ENCODE measurements at regions not wholly inside any gene's neighbourhood (a gene's known extent, or its start where the extent isn't known, plus 50 kb on each side); places are given as distances from the start of the nearest gene placed in this dataset.

DNA sequence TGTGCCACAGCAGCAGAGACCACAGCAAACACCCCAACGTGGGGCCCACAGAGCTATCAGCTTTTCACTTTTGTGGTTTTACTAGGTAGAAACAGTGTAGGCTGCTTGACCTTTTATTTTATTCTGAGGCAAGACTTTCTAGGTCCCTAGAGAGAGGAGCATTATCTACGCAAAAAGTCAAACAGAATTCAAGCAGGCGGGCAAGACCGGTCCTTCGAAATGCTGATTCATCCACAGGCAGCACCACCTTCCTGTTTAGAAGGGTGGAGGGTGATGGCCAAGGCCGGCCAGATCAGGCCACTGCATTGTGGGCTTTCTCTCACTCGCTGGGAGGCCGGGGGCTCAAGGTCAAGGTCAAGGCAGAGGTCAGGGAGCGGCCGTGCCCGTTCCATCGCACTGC, 573.0 kb downstream of the GALR1 start:
- intact Hi-C loops (cut with micrococcal nuclease), result no loop called here

DNA sequence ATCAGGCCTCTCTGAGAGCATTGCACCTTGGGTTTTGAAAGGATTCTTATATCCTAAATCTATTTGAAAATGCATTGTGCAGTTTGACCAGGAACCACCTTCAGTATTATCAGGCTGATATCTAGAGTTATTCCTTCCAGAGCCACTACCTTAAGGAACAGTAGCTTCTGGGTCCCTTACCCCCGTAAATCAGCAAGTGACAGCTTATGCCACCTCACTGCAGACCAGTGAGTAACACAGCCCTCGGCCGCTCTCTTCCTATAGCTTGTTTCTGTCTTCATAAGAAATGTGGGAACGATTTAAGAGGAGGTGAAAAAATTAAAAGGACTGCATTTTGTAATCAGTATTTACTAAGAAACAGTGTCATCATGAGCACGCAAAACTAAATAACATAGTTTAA, 584.2 kb downstream of the GALR1 start:
- intact Hi-C loops (cut with micrococcal nuclease), result no loop called here

DNA sequence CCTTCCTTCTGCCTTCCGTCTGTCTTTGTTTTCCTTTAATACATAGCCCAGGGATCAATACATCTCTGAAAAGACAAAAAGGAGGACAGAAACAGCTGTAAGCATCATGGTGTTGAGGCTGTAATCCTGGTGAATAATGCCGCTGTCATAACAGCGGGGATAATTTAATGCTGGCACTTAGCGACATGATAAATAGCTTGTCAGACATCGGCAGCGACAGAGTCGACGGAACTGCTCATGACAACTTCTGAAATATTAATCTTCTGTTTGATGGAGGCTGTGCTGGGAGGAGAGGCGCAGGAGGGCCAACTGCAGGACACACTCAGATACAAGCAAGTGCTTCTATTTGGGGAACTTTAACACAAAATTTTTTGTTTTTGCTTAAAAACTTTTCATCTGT, 602.2 kb downstream of the GALR1 start:
- intact Hi-C loops (cut with micrococcal nuclease), result no loop called here

DNA sequence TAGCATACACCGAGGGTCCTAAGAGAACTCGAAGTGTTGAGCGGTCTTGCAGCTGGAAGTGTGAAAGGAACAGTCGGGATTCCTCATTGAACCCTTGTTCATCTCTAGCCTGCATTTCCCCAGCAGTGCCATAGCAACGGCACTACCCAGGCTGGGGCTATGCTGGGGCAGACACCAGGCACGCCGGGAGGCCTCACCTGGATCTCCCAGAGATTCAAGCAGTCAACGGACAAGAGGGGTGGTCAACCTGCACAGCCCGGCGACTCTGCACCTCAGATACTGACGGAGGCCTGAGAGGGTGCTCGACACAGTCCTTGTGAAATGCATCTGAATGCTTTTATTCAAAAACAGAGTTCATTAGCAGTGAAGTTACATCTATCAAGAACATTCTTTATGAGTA, 604.2 kb downstream of the GALR1 start:
- intact Hi-C loops (cut with micrococcal nuclease), result no loop called here

DNA sequence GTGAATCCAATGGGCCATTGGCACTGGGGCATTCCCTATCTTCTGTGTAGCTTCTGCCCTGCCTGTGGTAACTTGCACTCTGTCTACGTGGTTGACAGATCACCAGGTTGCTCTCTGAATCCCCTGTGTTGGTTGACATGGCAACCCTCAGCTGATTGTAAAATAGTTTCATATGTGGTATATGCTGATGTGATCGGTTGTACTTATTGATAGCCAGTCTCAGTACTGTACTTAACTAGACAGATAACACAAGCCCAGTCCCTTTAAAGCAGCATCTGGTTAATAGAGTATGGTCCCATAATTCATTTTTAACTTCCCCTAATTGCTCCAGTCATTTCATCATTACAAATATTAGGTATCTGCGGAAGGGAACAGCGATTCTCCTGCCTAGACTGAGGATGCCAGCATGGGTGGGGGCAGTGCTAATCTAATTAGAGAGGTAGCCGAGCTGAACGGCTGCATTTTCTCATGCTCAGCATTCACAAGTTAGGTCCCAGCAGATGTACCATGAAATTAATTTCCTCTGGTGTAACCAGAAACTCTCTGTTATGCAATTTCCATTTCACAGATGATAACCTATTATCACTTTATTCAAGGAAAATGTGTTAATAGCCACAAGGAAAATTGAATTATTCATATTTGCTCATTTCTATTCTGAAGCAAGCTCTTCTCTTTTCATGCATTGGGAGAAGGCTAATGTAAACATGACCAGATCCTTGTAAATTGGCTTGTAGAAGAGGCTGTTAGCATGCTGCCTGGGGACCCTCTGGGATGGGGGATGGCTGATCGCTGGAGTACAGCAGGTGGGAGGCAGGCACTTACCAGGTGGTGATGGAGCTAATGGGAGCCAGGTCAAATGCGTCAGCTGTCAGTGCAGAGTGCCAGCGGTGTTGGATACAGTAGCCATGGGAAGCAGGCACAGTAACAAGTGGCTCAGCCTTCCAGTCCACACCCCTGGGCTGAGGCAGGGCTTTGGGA, 608.3 kb downstream of the GALR1 start:
- intact Hi-C loops (cut with micrococcal nuclease), result no loop called here

DNA sequence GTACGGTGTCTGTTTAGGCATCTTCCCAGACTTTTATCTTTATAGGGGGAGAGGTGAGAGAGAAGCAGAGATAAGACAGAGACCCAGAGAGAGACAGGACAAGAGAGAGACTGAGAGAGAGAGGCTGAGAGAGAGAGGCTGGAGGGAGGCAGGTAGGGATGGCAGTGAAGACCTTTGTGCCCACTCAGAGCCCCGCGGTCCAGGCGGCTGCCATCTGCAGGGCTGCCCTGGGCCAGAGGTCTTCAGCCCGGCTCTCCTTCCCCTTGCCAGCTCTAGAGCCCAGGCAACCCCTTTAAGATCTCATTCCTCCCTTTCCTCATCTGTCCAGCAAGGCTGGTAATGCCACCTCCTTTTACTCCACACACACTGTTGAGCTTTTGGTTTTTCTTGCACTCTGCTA, 610.0 kb downstream of the GALR1 start:
- intact Hi-C loops (cut with micrococcal nuclease), result no loop called here

DNA sequence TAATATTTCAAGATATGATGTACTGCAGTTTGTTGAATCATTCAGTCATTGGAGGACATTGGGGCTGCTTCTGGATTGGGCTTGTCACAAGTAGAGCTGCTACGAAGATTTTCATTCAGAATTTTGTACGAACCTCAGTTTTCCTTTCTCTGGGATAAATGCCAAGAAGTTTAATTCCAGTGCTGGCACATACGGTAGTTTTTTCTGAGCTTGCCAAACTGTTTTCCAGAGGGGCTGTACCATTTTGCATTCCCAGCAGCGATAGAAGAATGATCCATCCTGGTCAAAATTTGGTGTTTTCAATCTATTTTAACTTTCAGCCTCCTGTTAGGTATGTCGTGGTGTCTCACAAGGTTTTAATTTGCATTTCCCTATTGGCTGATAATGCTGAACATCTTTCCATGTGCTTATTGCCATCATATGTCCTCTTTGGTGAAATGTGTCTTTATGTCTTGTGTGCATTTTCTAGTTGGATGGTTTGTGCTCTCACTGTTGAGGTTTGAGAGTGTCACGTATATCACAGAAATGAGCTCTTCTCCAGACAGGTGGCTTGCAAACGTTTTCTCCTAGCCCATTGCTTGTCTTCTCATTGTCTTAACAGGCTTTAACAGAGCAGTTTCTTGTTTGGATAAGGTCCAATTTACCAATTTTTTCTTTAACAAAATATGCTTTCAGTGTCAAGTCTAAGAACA, 612.6 kb downstream of the GALR1 start:
- intact Hi-C loops (cut with micrococcal nuclease), result no loop called here

DNA sequence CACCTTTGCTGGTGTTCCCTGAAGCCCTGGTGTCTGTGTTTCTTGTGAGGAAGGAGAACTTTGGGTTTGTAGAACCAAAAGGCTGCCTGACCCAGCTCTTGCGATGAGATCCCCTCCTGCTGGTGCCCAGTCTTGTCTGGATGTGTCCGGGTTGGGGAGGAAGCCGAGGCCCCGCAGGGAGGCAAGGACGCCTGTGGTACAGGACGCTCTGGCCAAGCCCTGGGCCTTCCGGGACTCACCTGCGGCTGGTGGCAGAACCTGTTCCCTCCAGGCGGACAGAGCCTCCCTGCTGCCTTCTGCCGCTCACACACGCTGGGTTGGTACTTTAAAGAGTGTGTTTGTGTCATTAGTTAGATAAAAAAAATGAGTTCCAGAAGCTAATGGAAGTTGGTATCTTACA, 616.2 kb downstream of the GALR1 start:
- intact Hi-C loops (cut with micrococcal nuclease), result no loop called here

DNA sequence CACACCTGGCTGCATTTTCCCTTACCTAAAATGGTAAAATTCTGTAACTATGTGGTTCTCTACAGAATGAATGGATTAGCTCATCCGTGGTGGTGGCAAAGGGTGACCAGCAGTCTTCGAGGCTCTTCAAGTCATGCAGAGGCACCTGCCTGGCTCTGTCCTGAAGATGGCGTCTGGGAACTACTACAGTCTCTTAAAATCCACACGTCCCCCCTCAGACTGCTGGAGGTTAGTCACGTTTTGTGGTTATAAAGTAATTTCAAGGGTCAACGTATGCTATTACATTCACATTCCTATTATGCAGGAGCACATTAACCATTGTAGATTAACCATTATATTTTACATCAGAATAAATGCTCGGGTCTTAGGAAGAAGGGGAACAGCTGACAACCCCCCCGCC, 616.7 kb downstream of the GALR1 start:
- intact Hi-C loops (cut with micrococcal nuclease), result no loop called here

DNA sequence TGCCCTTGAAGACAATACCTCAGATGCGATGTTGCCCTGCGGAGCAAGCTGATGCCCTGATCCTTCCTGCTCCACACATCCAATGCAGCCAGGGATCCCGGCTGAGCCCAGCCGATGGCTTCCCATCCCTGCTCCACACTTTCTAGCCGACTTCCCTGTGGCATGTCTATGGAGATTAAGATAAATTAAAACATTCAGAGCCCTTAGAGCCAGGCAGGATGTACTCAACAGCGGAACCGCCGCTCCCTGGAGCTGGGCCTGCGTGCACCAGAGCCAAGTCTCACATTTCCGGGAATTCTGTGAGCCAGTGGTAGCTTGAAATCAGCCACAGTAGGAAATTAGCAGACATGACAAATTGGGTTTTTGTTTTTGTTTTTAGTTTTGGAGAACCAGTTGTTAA, 620.6 kb downstream of the GALR1 start:
- intact Hi-C loops (cut with micrococcal nuclease), result no loop called here

DNA sequence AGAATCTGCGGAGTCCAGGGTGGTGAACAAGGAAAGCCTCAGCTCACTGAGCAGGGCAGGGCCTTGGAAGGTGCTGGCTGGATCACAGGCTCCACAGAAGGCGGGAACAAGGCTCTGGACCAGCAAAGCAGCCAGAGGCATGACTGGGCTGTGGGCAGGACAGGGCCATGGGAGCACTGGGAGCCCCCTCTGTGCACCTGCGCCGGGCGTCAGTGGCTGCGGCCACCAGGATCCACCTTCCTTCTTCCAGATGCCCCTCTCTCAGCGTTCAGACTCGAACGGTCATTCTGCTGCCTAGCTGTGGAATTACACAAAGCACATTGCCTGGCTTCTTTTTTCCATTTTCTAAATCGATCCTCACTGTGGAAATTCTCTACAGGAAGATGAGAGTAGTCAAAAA, 621.2 kb downstream of the GALR1 start:
- intact Hi-C loops (cut with micrococcal nuclease), result no loop called here

DNA sequence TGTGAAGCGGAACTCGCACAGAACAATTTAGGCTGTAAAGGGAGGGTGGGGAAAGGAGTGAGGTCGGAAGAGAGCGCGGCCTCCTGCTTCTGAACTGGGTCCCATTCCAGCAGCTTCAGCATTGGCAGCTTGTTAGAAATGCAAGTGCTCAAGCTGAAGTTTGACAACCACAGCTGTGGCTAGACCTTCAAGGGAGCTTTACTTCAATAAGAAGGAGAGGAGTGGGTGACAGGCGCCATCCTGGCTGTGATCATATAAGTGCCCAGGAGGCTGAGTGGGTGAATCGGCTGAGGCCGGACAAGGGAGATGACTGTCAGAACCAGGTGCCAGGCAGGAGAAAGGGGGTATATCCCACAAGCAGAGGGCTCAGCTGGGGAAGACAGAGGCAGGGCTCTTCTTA, 622.5 kb downstream of the GALR1 start:
- intact Hi-C loops (cut with micrococcal nuclease), result no loop called here

DNA sequence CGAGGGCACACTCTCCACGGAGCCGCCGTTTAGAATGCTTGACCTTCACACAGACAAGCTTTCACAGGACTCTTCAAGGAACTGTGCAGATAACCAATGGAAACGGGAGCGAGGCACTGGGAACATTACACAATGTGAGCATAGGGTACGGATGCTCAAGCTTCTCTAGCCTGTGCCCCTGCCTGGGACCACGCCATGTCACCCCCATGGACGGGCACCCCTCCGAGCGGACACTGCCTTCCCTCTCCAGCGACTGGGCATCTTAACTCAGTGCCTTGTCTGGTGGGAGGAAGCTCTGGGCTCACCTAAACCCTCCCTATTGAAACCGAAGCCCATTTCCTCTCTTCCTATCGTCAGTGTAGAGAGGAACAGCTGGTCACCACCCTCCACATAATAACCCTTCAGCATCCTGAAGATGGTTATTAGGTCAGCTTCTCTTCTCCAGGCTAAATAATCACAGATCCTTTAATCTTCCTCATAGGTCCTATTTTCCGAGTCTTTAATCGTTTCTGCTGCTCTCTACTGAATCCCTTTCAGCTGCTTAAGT, 626.7 kb downstream of the GALR1 start:
- intact Hi-C loops (cut with micrococcal nuclease), result no loop called here

DNA sequence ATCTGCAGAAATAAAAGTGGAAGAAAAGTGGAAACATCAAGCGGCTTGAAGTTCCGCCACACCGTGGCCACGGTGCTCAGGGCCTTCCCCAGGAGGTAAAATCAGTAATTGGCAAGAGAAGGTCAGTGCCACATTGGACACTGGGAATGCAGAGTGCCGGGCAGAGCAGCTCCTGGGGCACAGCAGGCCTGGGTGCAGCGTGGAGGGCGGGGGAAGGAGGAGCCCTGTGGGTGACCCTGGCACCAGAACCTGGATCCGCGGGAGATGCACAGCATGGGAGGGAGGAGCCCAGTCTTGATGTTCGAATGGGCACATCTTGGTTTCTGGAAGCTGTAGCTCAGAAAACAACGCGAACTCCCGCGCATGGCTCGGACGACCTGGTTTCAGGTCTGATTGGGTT, 630.2 kb downstream of the GALR1 start:
- intact Hi-C loops (cut with micrococcal nuclease), result no loop called here

DNA sequence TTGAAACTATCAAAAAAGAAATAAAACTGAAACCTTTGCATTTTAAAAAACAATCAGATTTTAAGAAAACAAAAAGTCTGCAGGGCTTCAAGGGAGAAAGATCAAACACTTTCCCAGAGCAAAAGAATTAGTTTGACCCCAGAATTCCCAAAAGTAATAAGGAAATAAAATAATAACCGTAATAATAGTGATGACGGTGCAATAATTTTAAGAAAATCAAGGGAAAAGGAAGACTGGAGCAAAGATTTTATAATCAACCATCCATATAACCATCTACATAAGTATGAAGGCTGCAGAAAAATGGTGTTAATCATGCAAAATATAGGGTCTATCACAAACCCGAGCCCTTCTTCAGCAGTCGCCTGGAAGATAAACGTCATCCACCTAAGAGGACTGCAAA, 634.8 kb downstream of the GALR1 start:
- intact Hi-C loops (cut with micrococcal nuclease), result no loop called here

DNA sequence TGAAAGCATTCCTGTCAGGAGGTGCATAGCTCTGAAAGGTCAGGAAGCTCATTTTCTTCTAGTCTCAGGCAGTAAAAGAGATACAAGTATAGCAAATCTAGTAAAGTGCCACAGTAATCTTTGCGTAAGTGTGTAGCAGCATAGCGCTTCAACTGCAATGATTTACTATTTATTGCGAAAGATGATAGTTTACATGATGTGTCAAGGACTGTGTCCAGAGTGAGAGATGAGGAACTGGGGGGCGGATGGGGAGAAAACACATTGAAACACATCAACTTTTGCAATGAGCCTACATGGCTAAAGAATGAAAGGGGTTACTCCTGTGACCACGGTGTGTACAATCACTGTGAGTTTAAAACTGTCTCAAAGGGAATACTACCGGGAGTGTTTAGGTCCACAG, 644.4 kb downstream of the GALR1 start:
- intact Hi-C loops (cut with micrococcal nuclease), result no loop called here

DNA sequence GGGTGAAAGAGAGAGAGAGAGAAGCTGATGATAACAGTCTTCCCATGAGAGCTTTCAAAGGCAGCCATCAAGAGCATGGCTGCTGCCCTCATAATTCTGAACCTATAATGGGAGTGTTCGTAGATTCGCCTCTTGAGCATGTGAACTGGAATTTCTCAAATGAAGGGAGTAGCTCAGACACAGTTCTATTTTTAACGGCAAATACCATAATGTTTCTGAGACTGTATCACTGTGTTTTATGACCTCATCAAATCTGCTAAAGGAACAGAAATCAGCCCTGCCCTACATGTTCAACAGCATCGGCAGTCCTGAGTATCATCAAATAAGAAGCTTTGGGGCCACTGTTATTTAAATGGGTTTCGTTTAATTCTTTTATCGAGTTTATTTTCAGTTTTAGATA, 645.6 kb downstream of the GALR1 start:
- intact Hi-C loops (cut with micrococcal nuclease), result no loop called here

DNA sequence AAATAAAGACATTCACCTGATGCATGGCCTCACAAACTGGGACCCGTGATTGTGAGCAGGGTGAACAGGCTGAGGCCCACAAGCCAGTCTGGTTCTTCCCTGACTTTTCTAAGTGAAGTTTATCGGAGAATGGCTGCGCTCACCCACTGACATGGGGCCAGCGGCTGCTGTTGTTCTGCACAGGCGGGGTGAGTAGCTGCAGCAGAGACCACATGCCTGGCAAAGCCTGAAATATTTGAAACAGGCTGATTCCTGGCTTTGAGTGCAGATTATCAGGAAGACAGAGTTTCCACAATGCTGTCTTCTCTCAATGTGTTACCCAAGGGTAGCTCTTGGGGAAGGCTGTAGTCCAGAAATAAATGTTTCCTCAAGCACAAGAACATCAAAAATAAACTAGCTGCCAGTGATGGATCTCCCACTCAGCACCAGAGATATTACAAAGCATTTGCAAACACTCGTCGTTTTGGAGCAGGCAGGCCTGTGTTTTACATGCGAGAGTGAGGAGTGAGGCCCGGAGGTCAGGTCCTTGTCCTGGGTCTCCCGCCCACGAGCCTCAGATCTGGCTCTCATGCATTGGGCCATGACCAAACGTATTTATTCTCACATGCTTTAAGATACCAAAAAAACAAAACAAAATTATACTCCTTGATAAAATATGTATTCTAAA, 647.1 kb downstream of the GALR1 start:
- intact Hi-C loops (cut with micrococcal nuclease), result no loop called here

DNA sequence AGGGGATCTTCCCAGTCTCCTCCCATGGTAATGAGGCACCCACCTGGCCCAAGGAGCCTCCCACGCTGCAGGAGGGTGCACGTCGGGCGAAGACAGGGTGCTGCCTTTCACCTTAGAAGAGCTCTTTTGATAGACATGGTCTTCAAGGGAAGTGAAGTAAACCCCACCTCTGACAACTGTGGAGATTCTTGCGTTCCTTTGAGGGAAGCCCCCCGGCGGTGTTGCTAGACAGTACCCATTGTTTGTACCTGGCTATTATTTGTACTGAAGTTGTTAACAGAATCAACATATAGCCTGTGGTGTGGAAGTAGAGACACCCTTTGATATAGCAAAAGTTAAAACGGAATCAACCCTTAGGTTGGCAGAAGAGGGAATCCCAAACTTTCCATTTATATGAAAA, 648.0 kb downstream of the GALR1 start:
- intact Hi-C loops (cut with micrococcal nuclease), result no loop called here

DNA sequence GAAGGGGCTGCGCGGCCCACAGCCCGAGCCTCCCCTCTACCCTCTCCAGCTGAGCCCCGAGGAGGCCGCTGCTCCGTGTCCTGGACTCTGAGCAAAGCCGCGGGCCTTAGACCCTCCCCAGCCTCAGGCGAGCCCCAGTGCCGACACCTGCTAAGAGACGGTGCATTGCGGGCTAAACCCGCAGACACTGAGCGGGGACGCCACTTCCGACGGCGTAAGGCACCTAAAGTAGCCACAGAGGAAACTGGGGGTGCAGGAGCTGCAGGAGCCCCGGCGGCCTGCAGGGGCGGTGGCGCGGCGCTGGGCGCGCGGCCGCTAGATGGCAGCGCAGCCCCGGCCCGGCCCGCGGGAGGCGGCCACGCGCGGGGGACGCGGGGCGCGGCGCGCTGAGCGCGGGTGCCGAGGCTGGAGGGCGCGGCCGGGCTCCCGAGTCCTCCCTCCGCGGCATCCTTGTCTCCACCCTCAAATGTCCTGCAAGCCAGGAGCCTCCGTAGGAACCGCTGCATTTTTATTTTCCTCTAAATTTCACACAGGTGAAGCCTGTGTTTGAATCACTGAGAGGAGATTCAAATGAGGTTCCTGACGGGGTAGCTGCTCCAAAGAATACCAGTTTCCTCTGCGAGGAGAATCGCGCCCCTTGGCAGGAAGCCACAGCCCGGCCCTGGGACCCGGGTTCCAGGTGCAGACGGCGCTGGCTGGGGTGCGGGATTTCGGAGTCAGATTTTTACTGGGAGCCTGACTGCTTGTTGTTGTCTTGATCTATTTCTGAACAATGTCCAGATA, 650.5 kb downstream of the GALR1 start:
- intact Hi-C loops (cut with micrococcal nuclease), result no loop called here

DNA sequence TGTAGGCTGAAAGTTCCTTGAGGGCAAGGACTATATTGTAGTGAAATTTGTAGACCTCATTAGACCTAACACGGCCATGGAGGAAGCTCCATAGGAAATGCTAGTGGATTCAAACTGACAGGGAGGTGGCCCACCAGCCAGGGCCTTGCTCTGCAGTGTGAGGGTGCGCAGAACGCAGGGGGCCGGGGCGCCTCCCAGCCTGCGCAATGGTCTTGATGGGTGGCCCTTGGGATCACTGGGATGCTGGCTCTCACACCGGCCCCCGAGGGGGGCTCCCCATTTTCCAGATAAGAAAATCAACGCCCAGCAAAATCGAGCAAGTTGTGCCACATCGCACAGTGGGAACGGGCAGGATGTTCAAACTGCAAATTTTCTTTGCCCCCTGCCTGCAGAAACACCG, 655.4 kb downstream of the GALR1 start:
- intact Hi-C loops (cut with micrococcal nuclease), result no loop called here

All from T-helper 2 cell treated with Interferon-gamma antibody and Interleukin-4, amounts not matched to agents 100 ng/mL and 5 ng/mL, for 36 hours (primary cell).